ENCODE measurements at regions not wholly inside any gene's neighbourhood (a gene's known extent, or its start where the extent isn't known, plus 50 kb on each side); places are given as distances from the start of the nearest gene placed in this dataset.

DNA sequence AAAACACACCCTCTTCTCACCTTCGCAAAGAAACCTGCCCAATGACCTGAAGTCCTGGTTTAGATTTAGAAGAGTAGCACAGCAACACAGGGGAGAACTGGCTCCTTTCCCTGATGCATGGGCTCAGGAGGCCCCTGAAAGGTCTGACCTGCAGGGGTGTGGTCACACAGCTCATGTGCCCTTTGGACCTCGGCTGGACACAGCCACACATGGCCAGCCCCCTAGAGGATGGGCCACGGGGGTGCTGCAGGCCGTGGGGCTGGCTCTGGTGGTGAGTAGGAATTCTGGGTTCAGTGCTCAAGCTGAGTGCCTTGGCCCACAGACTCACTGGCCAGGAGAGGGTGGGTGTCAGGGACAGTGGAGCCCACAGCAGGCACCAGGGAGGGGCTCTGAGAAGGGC, 118.5 kb upstream of the ADCY1 start:
- Histone ChIP-seq H3K9ac (ENCODE audit: insufficient read depth, low read length, poor library complexity, severe bottlenecking) (no peak overlapping the region), H3K36me3 (replicated peaks in 1 of 2; ENCODE audit: control insufficient read depth in 1 of 2, insufficient read depth in 2 of 2, low read length in 2 of 2) (no peaks in the 10 kb centered on the region), H3K9me3 (replicated peaks in 1 of 2; ENCODE audit: control insufficient read depth in 1 of 2, insufficient read depth in 1 of 2, low read length in 2 of 2) (no peaks in the 10 kb centered on the region), H4K20me1 (ENCODE audit: insufficient read depth, low read length) (no peaks in the 10 kb centered on the region), H3K27me3 (ENCODE audit: control insufficient read depth in 2 of 2, insufficient read depth in 2 of 2, low read length in 2 of 2) (no peaks in the 10 kb centered on the region), H2AFZ (ENCODE audit: insufficient read depth, low read depth, low read length, poor library complexity, severe bottlenecking) (no peak overlapping the region), H3K4me2 (replicated peaks; ENCODE audit: extremely low read depth, low read length, poor library complexity, severe bottlenecking) (no peak overlapping the region), H3K4me3 (replicated peaks in 1 of 3; ENCODE audit: low read depth in 2 of 3, low read length in 3 of 3) (no peak overlapping the region), H3K27ac (ENCODE audit: low read depth in 1 of 2, low read length in 2 of 2) (no peak overlapping the region), H3K79me2 (ENCODE audit: insufficient read depth, low read length) (no peaks in the 10 kb centered on the region), H3K4me1 (ENCODE audit: control insufficient read depth in 1 of 2, insufficient read depth in 2 of 2, low read length in 2 of 2) (no peaks in the 10 kb centered on the region)
- Mint-ChIP-seq H3K4me3 (no peak overlapping the region), H3K9me3 (peaks cover 0 to 2% (median 0%) of the 10 kb centered on the region in 7 donors), H3K27me3 (ENCODE audit: low read depth in 3 of 3) (peaks cover 0 to 4% (median 3%) of the 10 kb centered on the region in 3 donors), H3K27ac (no peak overlapping the region), H3K4me1 (no peaks in the 10 kb centered on the region), H3K36me3 (no peaks in the 10 kb centered on the region)
- intact Hi-C loops (cut with micrococcal nuclease), result no loop called here
- TF ChIP-seq, protein P1, sequence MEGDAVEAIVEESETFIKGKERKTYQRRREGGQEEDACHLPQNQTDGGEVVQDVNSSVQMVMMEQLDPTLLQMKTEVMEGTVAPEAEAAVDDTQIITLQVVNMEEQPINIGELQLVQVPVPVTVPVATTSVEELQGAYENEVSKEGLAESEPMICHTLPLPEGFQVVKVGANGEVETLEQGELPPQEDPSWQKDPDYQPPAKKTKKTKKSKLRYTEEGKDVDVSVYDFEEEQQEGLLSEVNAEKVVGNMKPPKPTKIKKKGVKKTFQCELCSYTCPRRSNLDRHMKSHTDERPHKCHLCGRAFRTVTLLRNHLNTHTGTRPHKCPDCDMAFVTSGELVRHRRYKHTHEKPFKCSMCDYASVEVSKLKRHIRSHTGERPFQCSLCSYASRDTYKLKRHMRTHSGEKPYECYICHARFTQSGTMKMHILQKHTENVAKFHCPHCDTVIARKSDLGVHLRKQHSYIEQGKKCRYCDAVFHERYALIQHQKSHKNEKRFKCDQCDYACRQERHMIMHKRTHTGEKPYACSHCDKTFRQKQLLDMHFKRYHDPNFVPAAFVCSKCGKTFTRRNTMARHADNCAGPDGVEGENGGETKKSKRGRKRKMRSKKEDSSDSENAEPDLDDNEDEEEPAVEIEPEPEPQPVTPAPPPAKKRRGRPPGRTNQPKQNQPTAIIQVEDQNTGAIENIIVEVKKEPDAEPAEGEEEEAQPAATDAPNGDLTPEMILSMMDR (IDR thresholded peaks at IDR 0.05), result no peak
- WGBS (ENCODE audit: insufficient coverage), result 84% methylated on average over 4 of the region's 4 CpGs
- no peak for DNase-seq

DNA sequence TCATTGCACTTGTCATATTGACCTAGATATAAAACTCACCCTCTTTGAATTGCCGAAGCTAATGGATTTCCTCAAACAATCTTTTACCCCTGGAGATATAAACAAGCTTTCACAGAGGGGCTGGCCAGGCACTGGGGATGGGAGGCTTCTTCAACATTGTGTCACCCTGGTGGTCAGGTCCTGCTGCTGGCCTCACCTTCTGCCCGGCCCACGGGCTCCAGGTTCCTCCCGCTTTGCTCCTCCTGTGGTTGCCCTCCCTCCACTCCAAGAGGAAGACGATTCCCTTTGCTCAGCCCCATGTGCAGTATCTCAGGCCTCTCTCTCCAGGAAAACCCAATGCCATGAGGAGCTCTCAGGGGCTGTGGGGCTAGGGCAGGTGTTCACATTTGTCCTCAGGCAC, 118.1 kb upstream of the ADCY1 start:
- no peaks in the 10 kb centered on the region for H4K20me1 ChIP-seq (ENCODE audit: insufficient read depth, low read length)
- DNase-seq, result no peak
- H2AFZ ChIP-seq (ENCODE audit: insufficient read depth, low read depth, low read length, poor library complexity, severe bottlenecking), result no peak overlapping the region
- H3K27me3 ChIP-seq (ENCODE audit: control insufficient read depth in 2 of 2, insufficient read depth in 2 of 2, low read length in 2 of 2), result no peaks in the 10 kb centered on the region
- Mint-ChIP-seq H3K27me3 (ENCODE audit: low read depth in 3 of 3) (peaks cover 0 to 4% (median 3%) of the 10 kb centered on the region in 3 donors), H3K36me3 (no peaks in the 10 kb centered on the region), H3K4me3 (no peak overlapping the region), H3K9me3 (peaks cover 0 to 2% (median 0%) of the 10 kb centered on the region in 7 donors), H3K4me1 (no peaks in the 10 kb centered on the region), H3K27ac (no peak overlapping the region)
- no peaks in the 10 kb centered on the region for H3K79me2 ChIP-seq (ENCODE audit: insufficient read depth, low read length)
- H3K9ac ChIP-seq (ENCODE audit: insufficient read depth, low read length, poor library complexity, severe bottlenecking), result no peak overlapping the region
- H3K36me3 ChIP-seq (replicated peaks in 1 of 2; ENCODE audit: control insufficient read depth in 1 of 2, insufficient read depth in 2 of 2, low read length in 2 of 2), result no peaks in the 10 kb centered on the region
- no peak overlapping the region for H3K4me2 ChIP-seq (replicated peaks; ENCODE audit: extremely low read depth, low read length, poor library complexity, severe bottlenecking)
- no peaks in the 10 kb centered on the region for H3K9me3 ChIP-seq (replicated peaks in 1 of 2; ENCODE audit: control insufficient read depth in 1 of 2, insufficient read depth in 1 of 2, low read length in 2 of 2)
- no peak overlapping the region for H3K27ac ChIP-seq (ENCODE audit: low read depth in 1 of 2, low read length in 2 of 2)
- intact Hi-C loops (cut with micrococcal nuclease), result no loop called here
- no CpG with 5 or more reads among the region's 5 CpGs for WGBS (ENCODE audit: insufficient coverage)
- TF ChIP-seq, protein P1 (IDR thresholded peaks at IDR 0.05), result no peak
- H3K4me3 ChIP-seq (replicated peaks in 1 of 3; ENCODE audit: low read depth in 2 of 3, low read length in 3 of 3), result no peak overlapping the region
- H3K4me1 ChIP-seq (ENCODE audit: control insufficient read depth in 1 of 2, insufficient read depth in 2 of 2, low read length in 2 of 2), result no peaks in the 10 kb centered on the region
